PFSK-1 (cell line): ENCODE measurements at regions not wholly inside any gene's neighbourhood (a gene's known extent, or its start where the extent isn't known, plus 50 kb on each side); places are given as distances from the start of the nearest gene placed in this dataset.

Experiments used
- FOXP2 ChIP-seq: optimal IDR thresholded peaks from 2 replicates; pipeline ENCODE3; 2011; ENCODE audit warnings: borderline replicate concordance, control low read depth, inconsistent platforms; ENCODE audit not compliant: insufficient read depth; ENCODE audit errors: extremely low read length, extremely low read depth
- POLR2AphosphoS5 ChIP-seq: IDR thresholded peaks from 2 replicates; pipeline ENCODE4 v1.6.1; 2012; ENCODE audit warnings: low read depth, mild to moderate bottlenecking, control low read depth, low read length, moderate library complexity
- SIN3A ChIP-seq: IDR thresholded peaks from 2 replicates; pipeline ENCODE4 v1.6.1; 2012; ENCODE audit warnings: mild to moderate bottlenecking, low read length, moderate library complexity, borderline replicate concordance; ENCODE audit not compliant: insufficient read depth
- TAF1 ChIP-seq: IDR thresholded peaks from 2 replicates; pipeline ENCODE4 v1.6.1; 2012; ENCODE audit warnings: low read length, control low read depth, borderline replicate concordance; ENCODE audit not compliant: insufficient read depth
- TF ChIP-seq, protein P1 (sequence below), 2 experiments: IDR thresholded peaks; 2 replicates each; pipeline versions ENCODE4 v1.6.1 to v1.8.0; 2011 to 2012; ENCODE audit warnings: low read depth in 2 of 2, low read length in 2 of 2, control low read depth in 1 of 2, inconsistent platforms in 1 of 2, mild to moderate bottlenecking in 1 of 2, moderate library complexity in 1 of 2; ENCODE audit not compliant: insufficient read depth in 1 of 2

DNA sequence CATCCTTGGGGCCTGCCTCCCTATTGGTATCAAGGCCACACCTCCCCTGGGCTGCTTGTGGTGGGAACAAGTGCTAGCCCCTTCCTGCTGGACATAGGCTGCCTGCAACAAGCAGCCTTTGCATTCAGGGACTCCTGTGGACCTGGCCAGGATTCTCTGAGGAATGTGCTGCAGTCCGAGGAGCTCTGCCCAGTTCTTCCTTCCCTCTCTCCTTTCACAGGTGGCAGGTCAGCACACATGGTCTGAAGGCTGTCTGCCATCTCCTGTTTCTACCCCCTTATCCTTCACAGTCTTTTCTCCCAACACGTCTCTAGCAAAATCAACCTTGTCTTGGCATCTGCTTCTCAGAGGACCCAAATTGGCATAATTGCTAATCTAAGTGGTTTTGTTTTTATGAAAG is 97.0 kb upstream of the LIPC start:
- TF ChIP-seq FOXP2 (no peak), TAF1 (no peak), SIN3A (no peak)

DNA sequence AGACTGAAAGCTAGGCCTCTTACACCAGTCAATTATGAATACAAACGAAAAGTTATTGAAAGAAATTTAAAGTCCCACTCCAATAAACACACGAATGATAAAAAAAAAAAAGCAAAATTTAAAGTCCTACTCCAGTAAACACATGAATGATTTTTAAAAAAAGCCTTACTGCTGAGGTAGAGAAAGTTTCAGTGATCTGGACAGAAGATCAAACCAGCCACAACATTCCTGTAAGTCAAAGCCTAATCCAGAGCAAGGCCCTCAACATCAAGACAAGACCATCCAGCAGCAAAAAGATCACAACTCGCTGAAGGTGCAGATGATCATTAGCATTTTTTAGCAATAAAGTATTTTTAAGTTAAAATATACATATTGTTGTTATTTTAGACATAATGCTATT is 95.6 kb upstream of the LIPC start:
- TF ChIP-seq TAF1 (no peak), SIN3A (no peak), POLR2AphosphoS5 (no peak)

DNA sequence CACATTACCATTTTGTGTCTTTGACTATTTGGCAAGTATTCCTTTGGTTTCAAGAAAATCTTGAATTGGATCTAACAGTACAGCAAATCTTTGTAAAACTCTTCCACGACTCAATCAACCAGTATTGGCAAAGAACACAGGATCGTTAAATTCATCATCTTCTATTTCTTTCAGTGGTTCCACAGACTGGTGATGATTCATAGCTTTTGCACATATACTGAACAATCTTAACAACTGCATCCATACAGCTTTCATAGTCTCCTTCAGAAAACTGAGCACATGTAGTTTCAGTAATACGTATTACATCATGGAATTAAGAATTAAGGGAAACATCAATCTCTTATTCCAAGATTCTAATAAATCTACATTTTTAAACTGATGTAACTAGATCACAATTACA is 91.6 kb upstream of the LIPC start:
- TF ChIP-seq POLR2AphosphoS5, result no peak
- TF ChIP-seq FOXP2, result no peak
- TF ChIP-seq SIN3A, result no peak
- TF ChIP-seq TAF1, result no peak
- TF ChIP-seq, protein P1, sequence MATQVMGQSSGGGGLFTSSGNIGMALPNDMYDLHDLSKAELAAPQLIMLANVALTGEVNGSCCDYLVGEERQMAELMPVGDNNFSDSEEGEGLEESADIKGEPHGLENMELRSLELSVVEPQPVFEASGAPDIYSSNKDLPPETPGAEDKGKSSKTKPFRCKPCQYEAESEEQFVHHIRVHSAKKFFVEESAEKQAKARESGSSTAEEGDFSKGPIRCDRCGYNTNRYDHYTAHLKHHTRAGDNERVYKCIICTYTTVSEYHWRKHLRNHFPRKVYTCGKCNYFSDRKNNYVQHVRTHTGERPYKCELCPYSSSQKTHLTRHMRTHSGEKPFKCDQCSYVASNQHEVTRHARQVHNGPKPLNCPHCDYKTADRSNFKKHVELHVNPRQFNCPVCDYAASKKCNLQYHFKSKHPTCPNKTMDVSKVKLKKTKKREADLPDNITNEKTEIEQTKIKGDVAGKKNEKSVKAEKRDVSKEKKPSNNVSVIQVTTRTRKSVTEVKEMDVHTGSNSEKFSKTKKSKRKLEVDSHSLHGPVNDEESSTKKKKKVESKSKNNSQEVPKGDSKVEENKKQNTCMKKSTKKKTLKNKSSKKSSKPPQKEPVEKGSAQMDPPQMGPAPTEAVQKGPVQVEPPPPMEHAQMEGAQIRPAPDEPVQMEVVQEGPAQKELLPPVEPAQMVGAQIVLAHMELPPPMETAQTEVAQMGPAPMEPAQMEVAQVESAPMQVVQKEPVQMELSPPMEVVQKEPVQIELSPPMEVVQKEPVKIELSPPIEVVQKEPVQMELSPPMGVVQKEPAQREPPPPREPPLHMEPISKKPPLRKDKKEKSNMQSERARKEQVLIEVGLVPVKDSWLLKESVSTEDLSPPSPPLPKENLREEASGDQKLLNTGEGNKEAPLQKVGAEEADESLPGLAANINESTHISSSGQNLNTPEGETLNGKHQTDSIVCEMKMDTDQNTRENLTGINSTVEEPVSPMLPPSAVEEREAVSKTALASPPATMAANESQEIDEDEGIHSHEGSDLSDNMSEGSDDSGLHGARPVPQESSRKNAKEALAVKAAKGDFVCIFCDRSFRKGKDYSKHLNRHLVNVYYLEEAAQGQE (IDR thresholded peaks at IDR 0.05; ENCODE audit: insufficient read depth in 1 of 2, low read depth in 2 of 2, low read length in 2 of 2), result no peak

DNA sequence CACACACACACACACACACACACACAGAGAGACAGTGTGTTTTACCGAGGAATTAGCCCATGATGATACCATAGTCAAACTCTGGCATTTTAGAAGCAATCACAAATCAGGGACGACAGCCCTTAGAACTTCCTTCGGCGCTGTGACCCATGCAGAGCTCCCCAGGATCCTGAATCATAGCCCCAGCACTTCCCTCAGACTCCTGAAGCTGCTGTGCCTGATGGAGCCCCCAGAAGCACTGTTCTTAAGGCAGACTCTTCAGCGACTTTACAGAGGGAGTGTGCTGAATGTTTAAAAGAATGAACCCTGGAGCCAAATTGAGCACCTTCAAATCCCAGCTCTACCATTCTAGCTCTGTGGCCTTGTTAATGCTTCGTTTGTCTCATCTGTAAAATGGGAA is 89.3 kb upstream of the LIPC start:
- no peak for TF ChIP-seq TAF1
- TF ChIP-seq, protein P1 (IDR thresholded peaks at IDR 0.05; ENCODE audit: insufficient read depth in 1 of 2, low read depth in 2 of 2, low read length in 2 of 2), result no peak
- TF ChIP-seq SIN3A, result no peak
- no peak for TF ChIP-seq FOXP2
- TF ChIP-seq POLR2AphosphoS5, result no peak

DNA sequence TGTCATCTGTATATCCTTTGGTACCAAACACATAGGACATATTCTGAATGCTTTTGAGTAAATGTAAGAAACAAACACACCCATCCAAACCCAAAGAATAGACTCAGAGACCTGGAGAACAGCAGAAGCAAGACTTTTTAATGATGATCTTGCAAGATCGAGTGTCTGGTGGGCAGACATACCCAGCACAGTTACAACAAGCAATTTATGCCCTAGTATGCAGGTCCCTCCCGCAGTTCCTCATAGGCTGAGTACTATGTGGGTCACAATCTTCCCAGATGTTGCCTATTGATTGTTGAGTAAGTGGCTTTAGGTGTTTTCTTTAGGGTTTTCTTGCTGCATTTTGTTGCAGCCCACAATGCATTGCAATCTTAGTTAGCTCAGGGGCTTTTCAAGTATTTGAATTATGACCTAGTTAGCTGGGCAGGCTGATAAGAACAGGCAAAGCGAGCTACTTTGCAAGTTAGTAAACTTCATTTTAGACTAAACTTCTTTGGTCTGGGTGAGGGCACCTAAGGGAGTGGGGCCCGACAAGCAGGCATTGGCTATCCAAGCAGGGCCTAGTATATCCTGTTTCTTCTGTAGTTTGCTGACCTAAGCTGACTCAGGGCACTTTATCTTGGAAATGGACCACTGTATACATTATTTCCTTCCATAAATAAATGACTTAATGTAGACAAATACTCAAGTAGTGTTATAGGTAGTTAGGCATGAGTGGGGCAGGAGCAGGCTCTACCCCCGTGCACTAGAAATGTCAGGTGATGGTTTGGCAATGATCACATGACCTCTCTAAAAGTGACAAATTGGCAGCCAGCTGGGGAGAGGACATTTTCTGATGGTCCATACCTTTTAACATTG is 87.3 kb upstream of the LIPC start:
- no peak for TF ChIP-seq TAF1

DNA sequence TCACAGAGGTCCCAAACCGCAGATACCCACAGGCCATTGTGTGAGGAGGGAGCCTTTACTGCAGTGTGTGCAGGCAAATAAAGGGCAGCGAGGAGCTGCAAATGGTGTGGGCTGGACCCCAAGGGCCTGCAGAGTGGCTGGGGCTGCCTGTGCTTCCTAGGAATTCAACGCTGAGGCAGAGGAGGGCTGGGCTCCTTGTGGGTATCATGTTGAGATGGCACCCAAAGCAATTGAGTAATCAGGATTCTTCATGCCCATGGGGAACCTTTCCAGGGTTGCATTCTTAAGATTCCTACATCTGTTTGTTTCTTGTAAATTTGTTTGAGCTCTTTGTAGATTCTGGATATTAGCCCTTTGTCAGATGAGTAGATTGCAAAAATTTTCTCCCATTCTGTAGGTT is 85.4 kb upstream of the LIPC start:
- TF ChIP-seq FOXP2 (no peak), POLR2AphosphoS5 (no peak), TAF1 (no peak), SIN3A (no peak)
- TF ChIP-seq, protein P1 (IDR thresholded peaks at IDR 0.05; ENCODE audit: insufficient read depth in 1 of 2, low read depth in 2 of 2, low read length in 2 of 2), result no peak
